Rectal smooth muscle tissue (tissue), 1 donor: ENCODE measurements at regions not wholly inside any gene's neighbourhood (a gene's known extent, or its start where the extent isn't known, plus 50 kb on each side); places are given as distances from the start of the nearest gene placed in this dataset.

Source experiments
- H3K27ac ChIP-seq: one replicate; pipeline ENCODE4 v1.7.0; 2013; ENCODE audit warnings: low read depth, low read length, inconsistent platforms
- H3K27me3 ChIP-seq: one replicate; pipeline ENCODE4 v1.7.0; 2013; ENCODE audit warnings: low read length; ENCODE audit not compliant: control insufficient read depth, insufficient read depth
- H3K36me3 ChIP-seq: one replicate; pipeline ENCODE4 v1.7.0; 2013; ENCODE audit warnings: low read length; ENCODE audit not compliant: control insufficient read depth, insufficient read depth
- H3K4me1 ChIP-seq: one replicate; pipeline ENCODE4 v1.7.0; 2013; ENCODE audit warnings: low read length; ENCODE audit not compliant: control insufficient read depth, insufficient read depth
- H3K4me3 ChIP-seq: one replicate; pipeline ENCODE4 v1.7.0; 2013; ENCODE audit warnings: low read length
- H3K9ac ChIP-seq: one replicate; pipeline ENCODE4 v1.7.0; 2013; ENCODE audit warnings: low read length

GRCh38 chr4:126986828-126987227, 645.9 kb upstream of the INTU start:
- H3K36me3 ChIP-seq: no peaks in the 10 kb centered on the region
- H3K4me1 ChIP-seq: no peaks in the 10 kb centered on the region
- no peak overlapping the region for H3K9ac ChIP-seq
- no peak overlapping the region for H3K4me3 ChIP-seq
- H3K27ac ChIP-seq: no peak overlapping the region
- H3K27me3 ChIP-seq: no peaks in the 10 kb centered on the region

- Histone ChIP-seq H3K27ac (no peak overlapping the region), H3K4me1 (no peaks in the 10 kb centered on the region), H3K36me3 (no peaks in the 10 kb centered on the region), H3K27me3 (no peaks in the 10 kb centered on the region), H3K9ac (no peak overlapping the region), H3K4me3 (no peak overlapping the region)
Measured at GRCh38 chr4:126991965-126992364, 640.8 kb upstream of the INTU start.

- H3K36me3 ChIP-seq: no peaks in the 10 kb centered on the region
Measured at GRCh38 chr4:126992910-126993309, 639.8 kb upstream of the INTU start.

GRCh38 chr4:126993351-126993750, 639.4 kb upstream of the INTU start:
- H3K9ac ChIP-seq: no peak overlapping the region
- no peak overlapping the region for H3K27ac ChIP-seq
- H3K27me3 ChIP-seq: no peaks in the 10 kb centered on the region
- no peak overlapping the region for H3K4me3 ChIP-seq
- no peaks in the 10 kb centered on the region for H3K36me3 ChIP-seq
- H3K4me1 ChIP-seq: no peaks in the 10 kb centered on the region

More at GRCh38 chr4:126992910-126993309, 639.8 kb upstream of the INTU start:
- Histone ChIP-seq H3K27me3 (no peaks in the 10 kb centered on the region), H3K4me1 (no peaks in the 10 kb centered on the region), H3K27ac (no peak overlapping the region), H3K4me3 (no peak overlapping the region), H3K9ac (no peak overlapping the region)

GRCh38 chr4:126995235-126995634, 637.5 kb upstream of the INTU start:
- H3K27ac ChIP-seq: no peak overlapping the region
- H3K27me3 ChIP-seq: no peaks in the 10 kb centered on the region
- no peak overlapping the region for H3K4me3 ChIP-seq
- no peaks in the 10 kb centered on the region for H3K36me3 ChIP-seq
- H3K4me1 ChIP-seq: no peaks in the 10 kb centered on the region
- H3K9ac ChIP-seq: no peak overlapping the region

DNA sequence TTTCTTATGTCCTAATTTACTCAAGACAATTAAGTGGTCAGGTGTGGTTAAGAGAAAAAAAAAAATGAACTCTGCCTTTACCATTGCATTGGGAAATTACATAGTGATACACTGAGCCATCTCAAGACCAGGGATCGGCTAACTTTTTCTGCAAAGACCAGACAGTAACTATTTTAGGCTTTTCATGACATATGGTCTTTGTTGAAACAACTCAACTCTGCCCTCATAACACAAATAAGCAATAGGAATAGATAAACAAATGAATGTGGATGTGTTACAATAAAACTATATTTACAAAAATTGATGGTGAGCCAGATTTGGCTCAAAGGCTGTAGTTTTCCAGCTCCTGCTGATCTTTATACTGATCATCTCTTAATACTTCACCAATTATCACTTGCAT, 632.6 kb upstream of the INTU start:
- no peaks in the 10 kb centered on the region for H3K27me3 ChIP-seq
- H3K36me3 ChIP-seq: no peaks in the 10 kb centered on the region
- no peaks in the 10 kb centered on the region for H3K4me1 ChIP-seq
- no peak overlapping the region for H3K9ac ChIP-seq
- no peak overlapping the region for H3K27ac ChIP-seq
- H3K4me3 ChIP-seq: no peak overlapping the region

- no peaks in the 10 kb centered on the region for H3K4me1 ChIP-seq
- H3K27me3 ChIP-seq: no peaks in the 10 kb centered on the region
- no peak overlapping the region for H3K9ac ChIP-seq
- no peaks in the 10 kb centered on the region for H3K36me3 ChIP-seq
- H3K4me3 ChIP-seq: no peak overlapping the region
- no peak overlapping the region for H3K27ac ChIP-seq
Measured at GRCh38 chr4:127000846-127001245, 631.9 kb upstream of the INTU start.

DNA sequence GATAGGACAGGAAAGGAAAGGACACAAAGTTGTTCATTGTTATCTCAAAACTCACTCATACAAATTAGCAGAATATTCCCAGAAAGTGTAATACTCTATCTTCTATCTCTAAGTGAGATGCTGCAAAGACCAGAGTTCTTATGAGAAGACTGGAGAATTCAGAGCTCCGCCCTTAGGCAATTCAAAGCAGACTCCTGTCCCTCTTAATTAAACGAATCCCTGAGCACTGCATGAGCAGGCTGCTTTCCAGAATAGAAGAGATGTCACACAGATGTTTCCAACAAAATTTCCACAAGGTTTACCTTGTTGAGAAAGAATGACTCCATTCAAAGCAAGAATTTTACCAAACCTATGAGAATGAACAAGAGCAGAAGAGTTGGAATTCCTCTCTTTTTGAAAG, 630.8 kb upstream of the INTU start:
- H3K36me3 ChIP-seq: no peaks in the 10 kb centered on the region
- H3K27me3 ChIP-seq: no peaks in the 10 kb centered on the region
- H3K4me3 ChIP-seq: no peak overlapping the region
- H3K27ac ChIP-seq: no peak overlapping the region
- no peak overlapping the region for H3K9ac ChIP-seq
- H3K4me1 ChIP-seq: no peaks in the 10 kb centered on the region

GRCh38 chr4:127006446-127006877, 626.3 kb upstream of the INTU start:
- no peaks in the 10 kb centered on the region for H3K36me3 ChIP-seq
- H3K27me3 ChIP-seq: no peaks in the 10 kb centered on the region
- no peak overlapping the region for H3K4me3 ChIP-seq
- H3K27ac ChIP-seq: no peak overlapping the region
- no peaks in the 10 kb centered on the region for H3K4me1 ChIP-seq
- no peak overlapping the region for H3K9ac ChIP-seq

- no peaks in the 10 kb centered on the region for H3K27me3 ChIP-seq
- no peak overlapping the region for H3K9ac ChIP-seq
- H3K4me1 ChIP-seq: no peaks in the 10 kb centered on the region
- H3K36me3 ChIP-seq: no peaks in the 10 kb centered on the region
- no peak overlapping the region for H3K27ac ChIP-seq
- no peak overlapping the region for H3K4me3 ChIP-seq
Measured at GRCh38 chr4:127007305-127007704, 625.5 kb upstream of the INTU start.

DNA sequence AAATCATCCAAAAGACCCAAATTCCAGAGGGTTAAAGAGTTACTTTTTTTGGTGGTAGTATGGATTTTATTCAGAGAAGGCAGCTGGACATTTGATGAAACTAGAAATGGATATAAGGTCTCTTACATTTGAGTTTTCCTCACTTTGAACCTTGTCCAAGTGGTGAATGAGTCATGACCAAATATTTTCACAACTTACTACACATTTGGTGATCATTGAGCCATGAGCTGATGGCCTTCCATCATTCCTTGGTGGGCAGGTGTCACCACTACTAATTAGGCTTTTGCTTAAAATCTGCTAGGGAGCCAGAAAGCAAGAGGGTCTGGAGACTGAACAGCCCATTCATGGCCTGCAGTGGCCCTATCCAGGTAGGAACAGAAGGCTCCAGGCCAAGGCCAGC, 620.2 kb upstream of the INTU start:
- Histone ChIP-seq H3K4me1 (no peaks in the 10 kb centered on the region), H3K4me3 (no peak overlapping the region), H3K36me3 (no peaks in the 10 kb centered on the region), H3K9ac (no peak overlapping the region), H3K27ac (no peak overlapping the region), H3K27me3 (no peaks in the 10 kb centered on the region)

- Histone ChIP-seq H3K9ac (no peak overlapping the region), H3K27me3 (no peaks in the 10 kb centered on the region), H3K36me3 (no peaks in the 10 kb centered on the region), H3K4me1 (no peaks in the 10 kb centered on the region), H3K4me3 (no peak overlapping the region), H3K27ac (no peak overlapping the region)
Measured at GRCh38 chr4:127015667-127016117, 617.1 kb upstream of the INTU start.

DNA sequence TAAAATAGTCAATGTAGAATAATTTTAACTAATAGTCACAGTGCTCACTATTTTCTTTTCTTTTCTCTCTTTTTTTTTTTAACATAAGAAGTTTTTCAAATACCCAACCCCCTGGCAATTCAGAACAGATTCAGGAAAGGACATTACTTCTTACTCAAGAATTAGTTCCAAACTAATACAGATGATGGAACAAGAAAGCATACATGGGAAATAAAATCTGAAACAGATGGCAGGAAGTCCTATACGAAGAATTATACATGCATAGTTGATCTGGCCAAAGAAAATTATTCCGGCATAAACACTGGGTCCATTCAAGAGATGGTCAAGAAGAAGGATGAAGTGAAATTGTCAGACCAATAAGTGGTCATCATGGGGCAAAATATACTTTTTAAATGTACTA, 614.4 kb upstream of the INTU start:
- H3K27ac ChIP-seq: no peak overlapping the region
- H3K9ac ChIP-seq: no peak overlapping the region
- H3K27me3 ChIP-seq: no peaks in the 10 kb centered on the region
- H3K4me1 ChIP-seq: no peaks in the 10 kb centered on the region
- H3K36me3 ChIP-seq: no peaks in the 10 kb centered on the region
- H3K4me3 ChIP-seq: no peak overlapping the region
